HG03571 (cell line): ENCODE measurements at regions not wholly inside any gene's neighbourhood (a gene's known extent, or its start where the extent isn't known, plus 50 kb on each side); places are given as distances from the start of the nearest gene placed in this dataset.

Source experiments
- ATAC-seq: cut with Tn5 transposase; IDR thresholded peaks from one replicate; pipeline ENCODE4 v1.9.1; 2021; ENCODE audit not compliant: unreplicated experiment

- no peak for ATAC-seq
Measured at GRCh38 chr18:42606886-42607495, 508.5 kb downstream of the RIT2 start.

DNA sequence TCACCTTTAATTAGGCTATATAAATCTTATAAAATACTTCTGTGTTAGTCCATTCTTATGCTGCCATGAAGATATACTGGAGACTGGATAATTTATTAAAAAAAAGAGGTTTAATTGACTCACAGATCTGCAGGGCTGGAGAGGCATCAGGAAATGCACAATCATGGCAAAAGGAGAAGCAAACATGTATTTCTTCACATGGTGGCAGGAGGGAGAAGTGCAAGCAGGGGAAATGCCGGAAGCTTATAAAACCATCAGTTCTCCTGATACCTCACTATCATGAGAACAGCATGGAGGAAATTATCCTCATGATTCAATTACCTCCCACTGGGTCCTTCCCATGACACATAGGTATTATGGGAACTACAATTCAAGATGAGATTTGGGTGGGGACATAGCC is 504.4 kb downstream of the RIT2 start:
- ATAC-seq: no peak

DNA sequence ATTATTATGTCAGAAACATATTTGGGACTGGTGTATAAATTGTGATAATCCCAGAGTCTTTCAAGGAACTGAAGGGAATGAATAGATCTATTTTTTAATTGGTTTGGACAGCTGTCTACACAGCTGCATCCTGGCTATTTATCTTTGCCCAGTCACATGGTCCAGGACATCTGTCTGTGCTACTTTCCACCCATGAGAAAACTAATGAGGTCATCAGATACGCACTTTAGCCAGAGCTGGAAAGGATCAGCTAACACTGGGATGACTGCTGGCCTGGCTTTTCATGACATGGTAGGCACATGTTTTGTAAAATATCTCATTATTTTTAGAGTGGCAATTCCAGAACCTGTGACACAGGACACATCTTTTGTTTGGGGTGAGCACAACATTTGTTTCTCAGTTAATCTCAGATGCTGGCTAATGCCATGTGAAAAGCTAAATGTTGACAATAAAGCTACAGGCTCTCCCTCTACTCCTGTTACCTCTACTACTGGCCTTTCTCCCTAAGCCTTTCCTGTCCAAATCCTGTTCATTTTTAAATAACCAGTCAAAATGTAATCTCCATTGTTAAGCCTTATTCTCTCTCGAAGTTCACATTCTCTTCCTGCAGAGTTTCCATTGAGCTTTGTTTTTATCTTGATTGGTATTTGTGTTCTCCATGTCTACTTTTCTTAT is 500.7 kb downstream of the RIT2 start:
- no peak for ATAC-seq

DNA sequence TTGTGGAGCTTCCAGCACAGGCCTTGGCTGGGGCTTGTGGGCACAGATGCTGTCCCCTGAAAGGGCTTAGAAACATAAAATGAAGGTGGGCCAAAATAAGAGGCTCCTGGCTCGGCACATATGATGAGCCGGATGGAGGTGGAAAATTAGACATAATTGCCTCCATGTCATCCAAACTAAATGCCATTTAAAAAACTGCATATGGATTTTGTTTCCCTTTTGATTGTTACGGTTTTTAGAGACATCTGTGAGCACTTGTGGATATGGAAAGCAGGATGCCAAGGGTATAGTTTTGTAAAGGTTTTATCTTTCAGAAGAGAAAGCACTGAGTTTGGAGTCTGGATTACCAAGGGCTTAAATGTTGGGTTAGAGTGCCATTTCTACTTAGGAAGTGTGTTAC is 498.3 kb downstream of the RIT2 start:
- ATAC-seq: no peak

DNA sequence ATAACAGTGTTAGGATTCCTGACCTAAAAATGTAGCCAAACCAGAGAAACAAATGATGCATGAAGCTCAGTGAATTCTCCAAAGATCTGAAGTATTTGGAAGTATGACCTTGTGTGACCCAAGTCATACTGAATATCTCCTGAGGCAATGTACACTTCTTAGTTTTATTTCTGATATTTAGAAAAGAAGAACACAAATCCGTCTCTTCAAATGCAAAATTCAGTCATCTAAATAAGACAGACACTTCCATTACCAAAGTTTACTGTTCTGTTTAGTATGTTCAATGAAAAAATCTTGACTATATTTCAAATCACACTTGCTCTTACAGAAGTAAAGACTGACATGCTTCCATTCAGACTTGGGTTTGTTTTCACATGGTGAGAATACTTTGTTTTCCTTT is 495.7 kb downstream of the RIT2 start:
- no peak for ATAC-seq

GRCh38 chr18:42620657-42621056 is 494.8 kb downstream of the RIT2 start:
- ATAC-seq: no peak

DNA sequence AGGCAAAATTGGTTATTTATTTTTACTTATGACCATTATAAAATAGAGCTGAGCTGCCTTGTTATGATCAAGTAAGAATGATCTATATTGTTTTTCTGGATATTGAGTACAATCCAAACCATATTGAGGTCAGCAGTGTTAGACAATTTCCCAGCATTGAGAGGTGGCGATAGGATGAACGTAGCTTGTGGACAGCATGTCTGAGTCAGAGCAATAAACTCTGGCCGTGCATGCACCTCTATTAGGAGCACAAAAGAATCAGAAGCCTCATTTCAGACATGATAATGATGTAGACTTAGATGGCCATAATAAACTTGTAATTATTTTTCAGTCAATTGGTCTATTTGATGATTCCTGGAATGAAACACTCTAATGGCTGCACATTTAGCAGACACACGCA is 491.6 kb downstream of the RIT2 start:
- ATAC-seq: no peak

GRCh38 chr18:42632801-42633200 is 482.7 kb downstream of the RIT2 start:
- ATAC-seq: no peak

- no peak for ATAC-seq
Measured at GRCh38 chr18:42635378-42636048, 480.0 kb downstream of the RIT2 start.

GRCh38 chr18:42636309-42636708 is 479.2 kb downstream of the RIT2 start:
- ATAC-seq: no peak

- no peak for ATAC-seq
Measured at GRCh38 chr18:42640160-42640559, 475.3 kb downstream of the RIT2 start.

GRCh38 chr18:42641996-42642395 is 473.5 kb downstream of the RIT2 start:
- ATAC-seq: no peak

GRCh38 chr18:42644729-42645131 is 470.8 kb downstream of the RIT2 start:
- ATAC-seq: no peak

DNA sequence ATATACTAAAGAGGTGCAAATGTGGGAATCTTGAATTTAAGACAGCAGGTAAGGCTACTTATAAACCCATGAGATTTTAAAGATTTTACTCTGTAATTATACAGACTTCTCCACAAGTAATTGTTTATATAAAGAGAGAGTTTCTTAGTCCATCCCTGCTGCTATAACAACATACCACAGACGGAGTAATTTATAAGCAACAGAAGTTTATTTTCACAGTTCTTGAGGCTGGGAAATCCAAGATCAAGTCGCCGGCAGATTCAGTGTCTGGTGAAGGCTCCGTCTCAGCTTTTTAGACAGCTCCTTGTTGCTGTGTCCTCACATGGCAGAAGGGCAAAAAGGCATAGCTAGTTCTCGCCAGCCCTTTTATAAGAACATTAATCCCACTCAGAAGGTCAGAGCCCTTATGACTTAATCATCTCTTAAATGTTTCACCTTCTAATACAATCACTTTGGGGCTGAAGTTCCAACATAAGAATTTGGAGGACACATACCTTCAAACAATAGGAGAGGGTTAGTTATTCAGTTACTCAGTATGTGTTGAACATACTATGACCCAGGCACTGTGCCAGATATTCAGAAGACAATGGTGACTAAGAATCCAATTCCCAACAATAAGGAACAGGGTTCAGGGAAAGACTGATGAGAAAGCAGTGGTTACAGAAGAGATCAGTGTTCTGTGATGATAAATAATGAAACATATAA is 466.0 kb downstream of the RIT2 start:
- no peak for ATAC-seq

DNA sequence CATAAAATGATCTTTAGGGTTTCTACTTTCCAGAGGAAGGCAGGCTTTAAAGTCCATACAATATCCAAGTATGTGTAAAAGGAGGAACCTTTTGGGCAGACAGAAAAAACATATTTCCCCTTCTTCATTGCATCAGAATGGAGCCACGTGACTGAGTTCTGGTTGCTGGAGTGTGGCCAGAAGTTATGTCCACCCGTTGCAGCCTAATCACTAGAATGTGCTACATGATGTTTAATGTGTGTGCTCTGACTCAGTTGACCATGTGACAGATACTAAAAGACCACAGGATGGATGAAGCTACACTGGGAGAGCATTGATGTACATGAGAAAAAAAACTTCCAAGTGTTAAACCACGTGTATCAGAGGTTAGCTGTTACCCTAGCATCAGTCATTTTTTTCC is 460.9 kb downstream of the RIT2 start:
- no peak for ATAC-seq

DNA sequence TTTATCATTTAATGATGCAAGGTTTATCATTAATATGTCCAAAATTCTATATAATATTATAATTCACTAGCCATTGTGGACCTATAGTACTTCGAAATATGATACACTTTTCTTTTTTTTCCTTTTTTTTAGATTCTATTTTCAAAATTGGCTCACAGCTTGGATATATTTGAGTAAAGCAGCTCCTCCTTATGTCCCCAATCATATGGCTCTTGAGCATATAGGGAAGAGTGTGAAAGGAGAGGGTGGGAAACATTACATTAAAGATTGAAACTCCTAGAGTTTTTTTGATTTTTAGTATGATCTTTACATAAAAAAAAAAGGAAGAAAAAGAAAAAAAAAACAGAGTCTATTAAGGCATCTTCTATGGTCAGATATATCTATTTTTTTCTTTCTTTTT is 457.9 kb downstream of the RIT2 start:
- ATAC-seq: no peak

GRCh38 chr18:42658171-42658570 is 457.3 kb downstream of the RIT2 start:
- no peak for ATAC-seq

DNA sequence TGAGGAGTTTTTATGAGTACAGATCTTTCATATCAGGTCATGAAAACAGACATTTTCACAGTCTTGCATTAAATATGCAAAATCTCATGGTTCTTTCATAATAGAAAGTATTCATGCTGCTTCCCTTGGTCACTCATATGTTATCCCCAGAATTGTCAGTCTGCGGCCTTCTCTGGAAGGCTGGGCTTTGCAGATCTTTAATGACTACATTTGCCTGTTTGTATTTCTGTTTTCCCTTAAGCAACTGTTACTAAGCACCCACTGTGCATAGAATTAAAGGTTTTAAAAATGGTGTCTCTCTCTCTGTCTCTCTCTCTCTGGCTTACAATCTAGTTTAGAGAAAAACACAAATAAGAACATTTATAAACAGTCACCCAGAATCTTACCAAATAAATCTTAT is 456.3 kb downstream of the RIT2 start:
- ATAC-seq: no peak

DNA sequence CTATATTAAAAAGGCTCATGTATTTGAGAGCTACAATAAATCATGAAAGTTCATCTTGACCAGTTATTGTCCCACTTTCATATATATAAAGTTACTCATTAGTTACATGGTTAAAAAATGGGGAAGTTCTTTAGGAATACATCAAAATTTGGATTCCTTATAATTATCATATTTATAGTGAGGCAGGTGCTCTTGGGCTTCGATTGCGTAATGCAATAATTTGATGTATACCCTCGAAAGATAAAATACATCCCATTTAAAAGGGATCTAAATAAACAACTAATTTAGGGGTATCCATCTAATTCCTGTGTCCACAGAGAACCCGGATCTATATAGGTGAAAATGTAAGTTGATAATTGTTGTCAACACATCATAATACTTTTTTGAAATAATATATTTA is 444.6 kb downstream of the RIT2 start:
- no peak for ATAC-seq

DNA sequence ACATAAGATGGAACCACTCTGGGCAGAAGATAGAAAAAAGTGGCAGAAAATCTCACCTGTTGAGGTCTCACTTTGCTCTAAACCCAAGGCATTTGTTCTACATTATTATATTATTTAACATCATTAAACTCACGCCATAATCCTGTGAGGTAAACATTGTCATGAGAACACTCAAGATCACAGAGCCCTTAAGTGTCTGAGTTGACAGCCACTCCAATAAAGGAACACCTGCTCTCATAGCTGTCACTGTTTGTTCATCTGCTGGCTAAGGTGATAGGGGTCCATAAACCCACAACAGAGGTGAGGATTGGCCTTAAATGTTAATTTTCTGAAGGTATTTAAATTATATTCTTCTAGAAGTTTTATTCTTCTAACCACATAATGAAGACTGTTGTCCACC is 439.7 kb downstream of the RIT2 start:
- ATAC-seq: no peak

- no peak for ATAC-seq
Measured at GRCh38 chr18:42683094-42683493, 432.4 kb downstream of the RIT2 start.

DNA sequence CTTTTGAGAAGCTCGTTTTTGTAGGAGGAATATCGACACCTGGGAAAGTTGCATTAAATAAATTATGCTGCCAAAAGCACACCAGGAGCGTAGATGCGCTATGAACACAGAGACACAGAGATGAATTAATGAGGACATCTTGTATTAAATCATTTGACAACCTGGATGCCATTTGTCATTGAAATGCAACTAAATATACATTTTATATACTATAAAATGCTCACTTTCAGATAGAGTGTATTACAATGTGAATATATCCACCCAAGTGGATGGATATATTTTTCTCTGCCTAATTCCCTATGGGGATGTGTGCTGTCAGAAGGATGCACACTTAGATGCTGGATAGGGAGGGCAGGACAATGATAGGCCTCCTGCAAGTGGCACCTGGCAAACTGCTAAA is 426.2 kb downstream of the RIT2 start:
- no peak for ATAC-seq
